Uterus (tissue), 2 donors: ENCODE measurements at regions not wholly inside any gene's neighbourhood (a gene's known extent, or its start where the extent isn't known, plus 50 kb on each side); places are given as distances from the start of the nearest gene placed in this dataset.

Source experiments
- CTCF ChIP-seq, 4 experiments: fragments of 200-600 bp in 2 of 4; fragments of 450-650 bp in 2 of 4; sonication (generic) in 2 of 4; IDR thresholded peaks; one replicate each; pipeline ENCODE4 v1.5.1; 2016 to 2019; ENCODE audit warnings: antibody characterized with exemption in 4 of 4, mild to moderate bottlenecking in 2 of 4, moderate library complexity in 1 of 4
- POLR2A ChIP-seq, 2 donors: fragments of 450-650 bp; IDR thresholded peaks; one replicate each; pipeline ENCODE4 v1.6.1; 2016; ENCODE audit warnings: antibody characterized with exemption in 2 of 2, mild to moderate bottlenecking in 1 of 2, moderate library complexity in 1 of 2

- no peak for TF ChIP-seq CTCF (IDR thresholded peaks at IDR 0.05)
- no peak for TF ChIP-seq POLR2A (IDR thresholded peaks at IDR 0.05)
Measured at GRCh38 chr3:177589911-177590381, 392.7 kb upstream of the TBL1XR1 start.
